Stimulated activated CD4-positive, alpha-beta T cell treated with anti-CD3 and anti-CD28 coated beads, Interleukin-1b, Interleukin-23, amount 100 ng/mL, for 48 hours (primary cell): ENCODE measurements at regions not wholly inside any gene's neighbourhood (a gene's known extent, or its start where the extent isn't known, plus 50 kb on each side); places are given as distances from the start of the nearest gene placed in this dataset.
"Not testable (repeated sequence)": the region's sequence is repeated elsewhere in the genome, so short reads cannot be mapped to it uniquely, and the experiment has no call there.

Source experiments
- DNase-seq: peaks from one replicate; pipeline ENCODE4 v3.0.0-alpha.2; 2020

DNA sequence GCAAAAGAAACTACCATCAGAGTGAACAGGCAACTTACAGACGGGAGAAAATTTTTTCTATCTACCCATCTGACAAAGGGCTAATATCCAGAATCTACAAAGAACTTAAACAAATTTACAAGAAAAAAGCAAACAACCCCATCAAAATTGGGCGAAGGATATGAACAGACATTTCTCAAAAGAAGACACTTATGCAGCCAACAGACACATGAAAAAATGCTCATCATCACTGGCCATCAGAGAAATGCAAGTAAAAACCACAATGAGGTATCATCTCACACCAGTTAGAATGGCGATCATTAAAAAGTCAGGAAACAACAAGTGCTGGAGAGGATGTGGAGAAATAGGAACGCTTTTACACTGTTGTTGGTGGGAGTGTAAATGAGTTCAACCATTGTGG lies 206.6 kb upstream of the HTR1E start:
- not testable (repeated sequence) for DNase-seq

DNA sequence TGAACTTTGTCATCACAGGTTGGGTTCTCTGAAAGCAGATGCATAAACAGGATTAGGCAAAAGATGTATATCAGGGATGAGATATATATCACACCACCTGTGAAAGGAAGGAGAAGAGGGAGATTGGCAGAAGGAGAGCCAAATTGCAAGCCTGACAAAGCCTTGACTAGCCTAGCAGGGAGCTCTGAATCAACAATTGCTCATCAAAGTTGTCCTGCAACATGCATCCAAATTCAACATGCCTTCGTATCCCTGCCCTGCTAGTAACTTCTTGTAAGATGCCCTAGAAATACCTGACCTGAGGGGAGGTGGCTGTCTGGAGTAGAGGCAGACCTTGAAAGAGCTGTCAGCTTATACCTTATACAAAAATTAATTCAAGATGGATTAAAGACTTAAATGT lies 207.1 kb upstream of the HTR1E start:
- DNase-seq: no peak

DNA sequence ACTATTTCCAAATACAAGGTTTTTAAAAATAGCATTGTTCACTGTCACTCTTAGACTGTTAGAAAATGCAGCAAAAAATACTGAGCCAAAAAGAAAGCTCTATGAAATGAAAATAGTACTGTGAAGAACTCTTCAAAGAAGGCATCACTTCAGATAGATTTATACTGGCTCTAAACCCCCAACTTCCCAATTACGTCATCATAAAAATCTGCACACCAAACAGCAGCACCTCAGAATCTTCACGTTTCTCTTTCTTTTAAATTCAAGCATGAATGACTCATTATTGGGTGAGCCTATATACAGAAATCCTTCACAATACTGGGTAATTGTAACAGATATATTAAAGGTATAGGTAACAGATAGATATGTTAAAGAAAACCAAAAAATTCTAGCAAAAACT lies 208.4 kb upstream of the HTR1E start:
- DNase-seq: no peak

DNA sequence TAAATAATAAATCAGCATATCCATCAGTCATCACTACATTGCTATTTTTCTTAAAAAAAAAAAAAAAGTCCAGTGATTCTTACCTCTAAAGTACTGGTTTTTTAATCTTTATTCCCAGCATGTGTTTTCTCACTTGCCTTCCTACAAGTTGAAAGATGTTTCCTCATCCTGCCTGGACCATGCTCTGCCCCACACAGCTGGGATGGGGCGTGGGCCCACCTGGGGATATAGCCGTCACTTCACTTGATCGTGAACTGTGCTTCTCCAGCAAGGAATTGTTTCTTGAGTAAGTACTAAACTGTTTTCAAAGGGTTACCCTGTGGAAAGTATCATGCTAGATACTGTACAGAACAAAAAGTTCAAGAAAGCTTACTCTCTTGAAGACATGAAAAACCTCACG lies 212.6 kb upstream of the HTR1E start:
- no peak for DNase-seq

GRCh38 chr6:86723729-86724128 lies 213.6 kb upstream of the HTR1E start:
- no peak for DNase-seq

- no peak for DNase-seq
Measured at GRCh38 chr6:86723151-86723550, 214.2 kb upstream of the HTR1E start.

- no peak for DNase-seq
Measured at GRCh38 chr6:86722131-86722530, 215.2 kb upstream of the HTR1E start.

GRCh38 chr6:86715676-86716075 lies 221.7 kb upstream of the HTR1E start:
- DNase-seq: no peak

GRCh38 chr6:86712039-86712438 lies 225.3 kb upstream of the HTR1E start:
- DNase-seq: no peak

DNA sequence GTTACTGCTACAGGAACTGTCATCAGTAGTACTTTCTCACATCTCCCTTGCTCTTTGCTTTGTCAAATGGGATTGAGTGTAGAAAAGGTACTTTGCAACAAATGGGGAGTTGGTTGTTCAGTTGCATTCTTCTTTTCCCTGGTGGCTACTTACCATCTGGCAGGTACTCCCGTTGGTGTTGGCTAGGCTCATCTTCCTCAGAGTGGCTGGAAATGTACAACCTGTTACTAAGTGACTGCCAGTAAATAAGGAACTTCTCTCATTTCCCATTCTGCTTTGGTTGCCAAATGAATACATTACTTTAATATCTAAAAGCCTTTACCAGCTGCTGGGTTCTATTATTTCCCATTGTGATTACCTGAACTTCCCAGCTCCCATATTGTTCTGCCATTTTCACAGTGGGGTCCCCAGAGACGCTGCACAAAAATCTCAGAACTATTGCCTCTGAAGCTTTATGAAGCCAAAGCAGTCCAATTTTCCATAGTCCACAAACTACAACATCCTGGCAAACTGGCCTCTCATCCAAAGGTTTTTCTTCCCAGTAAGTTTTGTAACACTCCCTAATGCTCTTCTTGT lies 229.7 kb upstream of the HTR1E start:
- DNase-seq: no peak

DNA sequence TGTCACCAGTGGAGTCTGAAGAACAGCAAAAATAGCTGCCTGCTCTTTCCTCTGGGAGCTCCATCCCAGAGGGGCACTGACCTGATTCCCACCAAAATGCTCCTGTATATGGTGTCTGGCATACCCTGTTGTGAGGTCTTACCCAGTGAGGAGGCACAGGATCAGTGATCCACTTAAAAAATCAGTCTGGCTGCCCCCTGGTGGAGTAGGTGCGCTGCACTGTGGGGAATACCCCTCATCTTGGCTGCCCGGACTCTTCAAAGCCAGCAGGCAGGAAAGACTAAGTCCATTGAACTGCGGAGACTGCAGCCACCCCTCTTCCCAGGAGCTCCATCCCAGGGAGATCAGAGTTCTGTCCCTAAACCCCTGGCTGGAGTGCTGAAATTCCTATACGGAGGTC lies 230.9 kb upstream of the HTR1E start:
- no peak for DNase-seq

GRCh38 chr6:86701228-86701627 lies 236.1 kb upstream of the HTR1E start:
- not testable (repeated sequence) for DNase-seq

DNA sequence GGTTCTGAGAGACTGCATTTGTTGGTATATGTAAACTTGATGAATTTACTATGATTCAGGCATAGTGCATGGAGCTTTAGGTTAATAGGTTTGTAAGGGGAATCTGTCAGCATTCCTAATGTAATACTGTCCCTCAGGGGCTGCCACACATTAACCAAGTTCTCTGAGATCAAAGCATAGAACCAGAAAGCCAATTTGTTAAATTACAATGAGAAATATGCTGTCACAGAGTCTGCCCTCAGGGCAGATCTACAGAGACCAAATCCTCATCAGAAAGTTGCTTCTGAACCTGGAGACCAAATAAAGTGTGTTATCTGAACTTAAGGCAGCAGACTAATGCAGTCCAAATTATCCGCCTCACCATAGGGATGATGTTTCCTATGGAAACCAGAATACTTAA lies 250.8 kb upstream of the HTR1E start:
- no peak for DNase-seq

GRCh38 chr6:86685230-86685797 lies 252.0 kb upstream of the HTR1E start:
- no peak for DNase-seq

GRCh38 chr6:86683132-86683908 lies 254.0 kb upstream of the HTR1E start:
- DNase-seq: no peak

DNA sequence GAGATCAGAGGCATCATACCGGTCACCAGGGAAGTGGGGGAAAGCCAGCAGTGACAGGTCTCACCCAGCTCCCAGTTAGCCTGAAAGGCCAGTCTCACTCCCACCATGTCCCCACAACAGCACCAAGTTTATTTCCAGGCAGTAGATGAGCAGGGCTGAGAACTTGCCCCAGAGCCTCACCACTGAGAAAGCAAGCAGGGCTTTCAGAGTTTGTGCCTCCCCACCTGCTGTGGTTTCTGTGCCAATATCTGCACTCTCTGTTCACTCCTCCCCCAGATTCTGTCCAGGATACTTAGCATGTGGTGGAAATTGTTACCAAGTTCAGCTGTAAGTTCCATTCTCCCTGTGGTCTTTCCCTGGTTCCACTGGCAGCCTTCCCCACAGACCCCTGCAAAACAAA lies 255.0 kb upstream of the HTR1E start:
- no peak for DNase-seq

DNA sequence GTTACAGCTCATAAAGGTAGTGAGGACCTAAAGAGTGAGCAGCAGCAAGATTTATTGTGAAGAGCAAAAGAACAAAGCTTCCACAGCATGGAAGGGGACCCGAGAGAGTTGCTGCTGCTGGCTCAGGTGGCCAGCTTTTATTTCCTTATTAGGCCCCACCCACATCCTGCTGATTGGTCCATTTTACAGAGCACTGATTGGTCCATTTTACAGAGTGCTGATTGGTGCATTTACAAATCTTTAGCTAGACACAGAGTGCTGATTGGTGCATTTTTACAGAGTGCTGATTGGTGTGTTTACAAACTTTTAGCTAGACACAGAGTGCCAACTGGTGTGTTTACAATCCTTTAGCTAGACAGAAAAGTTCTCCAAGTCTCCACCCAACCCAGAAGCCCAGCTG lies 256.2 kb upstream of the HTR1E start:
- DNase-seq: not testable (repeated sequence)

GRCh38 chr6:86672125-86672524 lies 265.2 kb upstream of the HTR1E start:
- not testable (repeated sequence) for DNase-seq

- no peak for DNase-seq
Measured at GRCh38 chr6:86657192-86657591, 280.1 kb upstream of the HTR1E start.

- DNase-seq: no peak
Measured at GRCh38 chr6:86629123-86629522, 308.2 kb upstream of the HTR1E start.

DNA sequence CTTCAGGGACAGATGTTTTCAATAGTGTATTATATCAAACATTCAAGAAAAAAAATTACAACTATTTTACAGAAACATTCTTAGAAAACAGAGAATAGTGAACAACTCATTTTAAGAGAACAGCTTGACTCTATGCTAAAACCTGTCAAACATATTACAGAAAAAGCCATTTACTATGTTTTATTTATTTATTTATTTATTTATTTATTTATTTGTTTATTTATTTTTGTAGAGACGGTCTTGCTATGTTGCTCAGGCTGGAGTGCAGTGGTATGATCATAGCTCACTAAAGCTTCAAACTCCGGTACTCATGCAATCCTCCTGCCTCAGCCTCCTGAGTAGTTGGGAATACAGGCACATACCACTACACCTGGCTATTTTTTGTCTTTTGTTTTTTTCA lies 317.9 kb upstream of the HTR1E start:
- DNase-seq: no peak

DNA sequence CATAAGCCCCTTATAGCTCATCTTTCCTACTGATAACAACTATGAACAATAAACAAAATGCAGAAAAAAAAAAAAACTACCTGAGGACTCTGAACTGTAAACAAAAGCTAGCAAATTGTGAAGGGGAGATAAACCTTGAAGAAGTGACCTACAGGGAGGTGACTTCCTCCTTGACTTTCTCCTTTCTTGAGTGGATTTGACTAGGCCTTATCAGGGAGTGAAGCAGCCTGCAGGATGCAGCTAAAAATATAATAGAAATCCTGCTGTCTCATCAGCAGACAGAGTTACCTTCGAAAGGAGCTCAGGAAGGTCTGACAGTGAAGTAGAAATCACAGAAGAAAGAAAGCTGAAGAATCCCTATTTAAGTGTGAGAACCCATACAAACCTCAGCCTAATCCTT lies 322.0 kb upstream of the HTR1E start:
- DNase-seq: no peak

DNA sequence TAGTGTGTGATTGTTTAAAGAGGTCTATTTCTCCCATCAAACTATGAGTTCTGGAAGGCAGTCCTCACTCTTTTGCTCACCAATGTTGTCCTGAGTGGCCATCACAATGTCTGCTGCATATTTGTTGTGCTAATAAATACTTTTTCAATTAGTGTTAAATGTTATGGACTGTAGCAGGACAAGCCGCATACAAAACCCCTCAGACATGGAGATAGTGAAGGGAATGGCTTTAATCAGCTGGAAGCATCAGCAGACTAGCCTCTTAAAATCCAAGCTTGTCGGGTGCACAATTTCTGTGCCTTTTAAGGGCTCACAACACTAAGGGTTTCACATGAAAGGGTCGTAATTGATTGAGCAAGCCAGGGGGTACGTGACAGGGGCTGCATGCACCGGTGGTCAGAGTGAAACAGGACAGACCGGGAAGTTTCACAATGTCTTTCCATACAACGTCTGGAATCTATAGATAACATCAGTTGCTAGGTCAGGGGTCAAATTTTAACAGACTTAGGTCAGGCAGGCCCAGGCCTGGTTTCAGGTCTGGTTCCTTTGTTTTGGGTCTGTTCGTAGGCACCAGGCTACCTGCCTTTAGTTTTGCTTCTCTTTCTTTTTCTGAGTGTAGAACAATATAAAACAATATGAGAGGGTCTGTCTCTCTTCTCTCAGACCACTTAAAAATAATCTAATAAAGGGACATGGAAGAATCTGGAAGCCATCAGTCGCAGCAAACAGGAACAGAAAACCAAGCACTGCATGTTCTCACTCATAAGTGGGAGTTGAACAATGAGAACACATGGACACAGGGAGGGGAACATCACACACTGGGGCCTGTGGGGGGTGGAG lies 327.6 kb upstream of the HTR1E start:
- DNase-seq: no peak

- not testable (repeated sequence) for DNase-seq
Measured at GRCh38 chr6:86603364-86603763, 334.0 kb upstream of the HTR1E start.
